GM19467 (cell line): ENCODE measurements at regions not wholly inside any gene's neighbourhood (a gene's known extent, or its start where the extent isn't known, plus 50 kb on each side); places are given as distances from the start of the nearest gene placed in this dataset.
"Not testable (repeated sequence)": the region's sequence is repeated elsewhere in the genome, so short reads cannot be mapped to it uniquely, and the experiment has no call there.

Experiments
- ATAC-seq: cut with Tn5 transposase; IDR thresholded peaks from one replicate; pipeline ENCODE4 v1.9.1; 2021; ENCODE audit warnings: mild to moderate bottlenecking, moderate library complexity; ENCODE audit not compliant: unreplicated experiment

- ATAC-seq: no peak
Observed at GRCh38 chr10:129042776-129043595, 424.1 kb upstream of the MGMT start.

DNA sequence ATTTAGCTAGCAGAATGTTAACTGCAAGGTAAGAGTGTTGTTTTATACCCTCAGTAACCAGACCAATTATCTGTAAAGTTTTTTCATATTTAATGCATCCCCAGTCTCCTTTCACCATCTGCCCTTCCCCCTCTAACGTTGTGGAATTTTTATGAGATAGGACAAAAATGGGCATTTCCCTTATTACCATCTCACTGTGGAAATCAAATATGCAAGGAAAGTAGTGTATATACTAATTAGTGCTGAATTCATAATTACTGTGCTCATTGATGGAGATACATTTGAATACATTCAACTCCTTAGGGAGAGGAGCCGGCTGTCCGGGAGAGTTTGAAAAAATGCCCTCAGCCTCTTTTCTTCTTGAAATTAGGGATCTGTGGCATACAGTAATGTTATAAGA lies 423.4 kb upstream of the MGMT start:
- ATAC-seq: no peak

- no peak for ATAC-seq
Observed at GRCh38 chr10:129045599-129045998, 421.4 kb upstream of the MGMT start.

GRCh38 chr10:129046065-129046681 lies 420.9 kb upstream of the MGMT start:
- ATAC-seq: no peak

DNA sequence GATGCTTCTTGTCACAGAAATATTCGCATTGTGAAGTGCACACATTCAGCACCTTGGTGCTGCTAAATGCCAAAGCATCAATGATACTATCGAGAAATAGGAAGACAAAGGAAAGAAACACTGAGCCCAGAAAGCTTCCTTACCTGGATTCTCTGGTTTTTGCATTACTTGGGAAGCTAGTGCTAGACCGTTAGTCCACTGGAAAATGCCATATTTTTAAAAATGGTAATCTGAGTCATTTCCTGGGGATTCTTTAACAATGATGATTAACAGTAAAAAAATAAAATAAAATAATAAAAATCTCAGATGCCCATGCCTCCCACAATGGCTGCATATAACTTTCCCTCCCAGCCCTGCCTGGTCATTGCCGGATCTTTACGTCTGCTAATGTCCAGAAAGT lies 420.1 kb upstream of the MGMT start:
- ATAC-seq: no peak

DNA sequence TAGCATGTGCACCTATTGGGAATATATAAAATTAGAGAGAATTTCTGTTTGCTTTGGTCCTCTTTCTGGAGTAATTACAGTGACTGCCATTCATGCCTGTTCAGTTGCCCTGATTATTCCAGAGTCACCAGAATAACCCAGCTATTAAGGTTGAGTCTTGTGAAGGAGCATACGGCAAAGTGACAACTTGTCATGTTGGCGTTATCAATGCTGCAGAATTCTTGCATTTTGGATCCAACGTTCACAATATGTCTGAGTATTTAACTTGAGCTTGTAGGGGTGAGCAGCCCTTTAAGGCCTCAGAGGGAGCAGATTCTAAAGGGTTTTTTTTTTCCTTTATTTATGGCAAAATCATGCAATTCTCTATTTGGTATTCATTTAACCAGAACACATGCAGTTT lies 419.4 kb upstream of the MGMT start:
- ATAC-seq: no peak

- no peak for ATAC-seq
Observed at GRCh38 chr10:129048513-129048912, 418.5 kb upstream of the MGMT start.

DNA sequence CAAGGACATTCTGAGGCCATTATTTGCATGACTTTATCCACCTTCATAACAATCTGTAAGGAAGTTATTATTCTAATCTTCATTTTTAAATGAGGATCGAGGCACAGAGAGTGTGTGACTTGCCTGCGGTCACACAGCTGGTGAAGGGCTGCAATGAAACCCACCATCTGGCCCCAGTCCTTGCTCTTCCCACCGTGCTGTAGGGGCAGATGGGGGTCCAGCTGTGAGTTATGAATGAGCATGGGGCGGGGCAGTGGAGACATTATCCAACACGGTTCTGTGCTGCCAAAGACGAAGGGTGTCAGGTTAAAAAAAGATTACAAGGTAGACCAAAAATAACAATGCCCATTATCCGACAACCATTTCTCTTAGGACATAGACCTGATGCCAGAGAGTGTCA lies 417.5 kb upstream of the MGMT start:
- ATAC-seq: no peak

- no peak for ATAC-seq
Observed at GRCh38 chr10:129055225-129055624, 411.8 kb upstream of the MGMT start.

GRCh38 chr10:129055986-129056385 lies 411.1 kb upstream of the MGMT start:
- ATAC-seq: no peak

DNA sequence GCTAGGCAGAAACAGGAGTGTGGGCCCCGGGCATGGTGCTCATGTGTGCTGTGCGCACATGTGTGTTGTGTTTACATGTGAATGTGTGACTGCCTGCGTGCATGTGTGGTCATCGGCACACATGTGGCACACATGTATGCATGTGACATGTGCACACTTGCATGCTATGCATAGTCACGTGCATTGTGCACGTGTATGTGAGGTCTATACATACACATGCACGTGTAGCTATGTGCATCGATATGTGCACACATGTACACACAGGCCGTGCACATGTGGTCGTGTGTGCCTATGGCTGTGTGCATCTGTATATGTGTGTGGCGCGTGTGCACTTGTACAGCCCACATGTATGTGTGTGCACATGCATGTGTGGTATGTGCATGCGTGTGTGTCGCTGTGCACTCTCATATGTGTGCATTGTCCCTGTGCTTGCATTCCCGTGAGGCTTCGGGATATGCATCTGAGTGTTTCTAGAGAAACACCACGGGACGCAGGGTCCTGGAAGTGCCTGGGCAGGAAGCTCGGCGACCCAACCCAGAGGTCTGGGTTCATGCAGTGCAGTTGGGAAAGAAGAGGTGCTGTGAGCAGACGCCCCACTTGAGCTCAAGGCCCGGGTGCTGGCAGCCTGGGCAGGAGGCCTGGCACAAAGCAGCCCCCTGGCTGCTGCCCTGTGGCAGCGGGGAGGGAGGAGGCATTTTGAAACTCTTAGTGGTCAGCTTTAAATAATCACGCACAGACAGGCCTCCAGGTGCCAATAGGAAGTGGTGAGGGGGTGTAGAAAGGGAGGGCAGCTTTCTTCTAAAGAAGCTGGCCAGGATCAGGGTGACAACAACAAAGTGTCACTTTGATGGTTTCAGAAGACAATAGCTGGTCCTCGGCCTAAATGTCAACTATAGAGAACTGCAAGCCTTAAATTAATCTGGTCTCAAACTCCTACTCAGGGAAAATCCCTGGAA lies 410.0 kb upstream of the MGMT start:
- ATAC-seq: no peak

GRCh38 chr10:129057856-129058663 lies 409.0 kb upstream of the MGMT start:
- peak; percentile 88 for ATAC-seq

DNA sequence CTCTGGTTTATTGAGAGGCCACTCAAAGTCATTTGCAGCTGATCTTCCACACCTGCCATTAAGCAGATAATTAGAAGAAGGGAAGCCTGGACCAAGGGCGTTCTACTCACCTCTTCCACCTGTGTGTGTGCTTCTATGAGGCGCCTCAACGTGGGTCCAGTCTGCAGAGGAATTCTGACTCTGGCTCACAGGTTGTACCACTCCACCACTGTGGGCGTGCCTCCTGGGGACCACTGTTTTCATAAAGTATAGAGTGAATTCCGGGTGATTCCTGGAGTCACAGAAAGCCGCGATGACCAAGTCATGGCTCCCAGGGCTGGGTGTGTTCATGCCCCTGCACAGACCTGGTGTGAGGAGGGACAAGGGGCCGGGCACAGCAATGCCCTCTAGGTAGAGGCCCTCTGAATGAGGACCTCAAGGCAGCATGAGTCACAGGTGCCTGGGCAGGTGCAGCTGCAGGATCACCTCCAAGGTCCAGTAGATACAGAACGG lies 408.3 kb upstream of the MGMT start:
- no peak for ATAC-seq

- ATAC-seq: no peak
Observed at GRCh38 chr10:129059977-129060376, 407.1 kb upstream of the MGMT start.

- ATAC-seq: no peak
Observed at GRCh38 chr10:129063212-129063611, 403.8 kb upstream of the MGMT start.

- no peak for ATAC-seq
Observed at GRCh38 chr10:129063877-129064276, 403.2 kb upstream of the MGMT start.

DNA sequence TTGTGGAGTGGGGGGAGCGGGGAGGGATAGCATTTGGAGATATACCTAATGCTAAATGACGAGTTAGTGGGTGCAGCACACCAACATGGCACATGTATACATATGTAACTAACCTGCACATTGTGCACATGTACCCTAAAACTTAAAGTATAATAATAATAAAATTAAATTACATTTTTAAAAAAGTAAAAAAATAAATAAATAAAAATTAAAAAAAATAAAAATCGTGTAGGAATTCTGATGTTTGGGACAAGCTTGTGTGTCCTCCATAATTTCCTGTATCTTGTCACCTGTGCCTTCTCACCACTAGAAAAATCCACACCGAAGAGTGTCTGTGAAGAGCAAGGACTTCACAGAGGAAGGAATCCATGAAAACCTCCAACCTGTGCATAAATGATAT lies 400.5 kb upstream of the MGMT start:
- not testable (repeated sequence) for ATAC-seq

DNA sequence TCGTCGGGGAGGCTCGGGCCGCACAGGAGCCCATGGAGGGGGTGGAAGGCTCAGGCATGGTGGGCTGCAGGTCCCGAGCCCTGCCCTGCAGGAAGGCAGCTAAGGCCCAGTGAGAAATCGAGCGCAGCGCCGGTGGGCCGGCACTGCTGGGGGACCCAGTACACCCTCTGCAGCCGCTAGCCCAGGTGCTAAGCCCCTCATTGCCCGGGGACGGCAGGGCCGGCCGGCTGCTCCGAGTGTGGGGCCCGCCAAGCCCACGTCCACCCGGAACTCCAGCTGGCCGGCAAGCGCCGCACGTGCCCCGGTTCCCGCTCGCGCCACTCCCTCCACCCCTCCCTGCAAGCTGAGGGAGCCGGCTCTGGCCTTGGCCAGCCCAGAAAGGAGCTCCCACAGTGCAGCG lies 395.6 kb upstream of the MGMT start:
- not testable (repeated sequence) for ATAC-seq

GRCh38 chr10:129074939-129075338 lies 392.1 kb upstream of the MGMT start:
- no peak for ATAC-seq

DNA sequence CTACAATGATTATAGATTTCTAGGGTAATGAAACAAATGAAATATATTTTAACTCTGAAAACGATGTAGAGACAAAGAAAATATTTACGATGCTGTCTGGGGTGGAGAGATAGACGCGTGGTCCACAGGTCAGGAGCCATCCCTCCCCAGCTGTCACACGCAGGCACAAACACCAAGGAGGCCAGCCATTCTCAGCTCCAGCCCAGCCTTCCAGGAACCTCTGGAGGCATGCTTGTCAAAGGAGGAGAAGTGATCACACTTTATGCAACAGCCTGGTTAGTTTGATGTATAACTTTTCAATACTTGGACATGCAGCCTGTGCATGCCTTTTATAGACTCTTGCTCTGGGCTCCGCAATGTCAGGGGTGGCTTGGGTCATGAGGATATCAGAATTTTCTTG lies 391.5 kb upstream of the MGMT start:
- no peak for ATAC-seq
